ENCODE measurements at regions not wholly inside any gene's neighbourhood (a gene's known extent, or its start where the extent isn't known, plus 50 kb on each side); places are given as distances from the start of the nearest gene placed in this dataset.

DNA sequence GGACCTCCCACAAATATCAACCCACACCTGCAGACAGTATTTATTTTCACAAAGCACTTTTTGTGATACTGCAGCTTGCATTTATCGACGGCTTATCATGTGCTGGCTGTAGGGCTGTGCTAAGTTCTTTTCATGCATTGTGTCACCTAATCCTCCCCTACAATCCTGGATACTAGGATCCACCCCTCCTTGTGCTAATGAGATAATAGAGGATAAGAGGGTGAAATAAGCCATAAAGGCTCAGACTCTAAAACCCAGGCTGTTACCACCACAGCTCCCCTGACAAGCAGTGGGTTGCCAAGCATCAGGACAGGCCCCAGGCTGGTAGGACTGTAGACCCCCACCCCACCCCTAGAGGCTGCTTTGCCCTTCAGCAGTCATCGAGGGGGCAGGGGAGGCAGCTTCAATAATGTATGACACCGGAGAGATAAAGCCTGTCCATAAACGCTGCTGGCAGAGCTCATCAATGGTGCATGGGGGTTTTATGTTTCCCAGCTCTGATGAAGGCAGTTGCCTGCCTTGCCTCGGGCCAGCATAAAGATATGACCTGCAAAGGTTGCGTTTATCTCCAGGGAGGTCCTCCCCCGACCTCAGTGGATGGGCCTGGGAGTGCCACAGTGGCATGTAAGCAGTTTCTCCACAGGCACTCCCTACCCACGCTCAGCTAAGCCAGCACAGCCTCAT lies 73.9 kb upstream of the C16orf82 start:
- TF ChIP-seq, protein P1, sequence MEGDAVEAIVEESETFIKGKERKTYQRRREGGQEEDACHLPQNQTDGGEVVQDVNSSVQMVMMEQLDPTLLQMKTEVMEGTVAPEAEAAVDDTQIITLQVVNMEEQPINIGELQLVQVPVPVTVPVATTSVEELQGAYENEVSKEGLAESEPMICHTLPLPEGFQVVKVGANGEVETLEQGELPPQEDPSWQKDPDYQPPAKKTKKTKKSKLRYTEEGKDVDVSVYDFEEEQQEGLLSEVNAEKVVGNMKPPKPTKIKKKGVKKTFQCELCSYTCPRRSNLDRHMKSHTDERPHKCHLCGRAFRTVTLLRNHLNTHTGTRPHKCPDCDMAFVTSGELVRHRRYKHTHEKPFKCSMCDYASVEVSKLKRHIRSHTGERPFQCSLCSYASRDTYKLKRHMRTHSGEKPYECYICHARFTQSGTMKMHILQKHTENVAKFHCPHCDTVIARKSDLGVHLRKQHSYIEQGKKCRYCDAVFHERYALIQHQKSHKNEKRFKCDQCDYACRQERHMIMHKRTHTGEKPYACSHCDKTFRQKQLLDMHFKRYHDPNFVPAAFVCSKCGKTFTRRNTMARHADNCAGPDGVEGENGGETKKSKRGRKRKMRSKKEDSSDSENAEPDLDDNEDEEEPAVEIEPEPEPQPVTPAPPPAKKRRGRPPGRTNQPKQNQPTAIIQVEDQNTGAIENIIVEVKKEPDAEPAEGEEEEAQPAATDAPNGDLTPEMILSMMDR (conservative IDR thresholded peaks at IDR 0.05 in 1 of 2, IDR thresholded peaks at IDR 0.05 in 1 of 2; ENCODE audit: low read depth in 1 of 2, low read length in 2 of 2) = no peak
- no peak for TF ChIP-seq EZH2 (IDR thresholded peaks at IDR 0.05; ENCODE audit: low read length, missing control alignments)

All from fibroblast of lung (primary cell).